H54 (cell line): ENCODE measurements at regions not wholly inside any gene's neighbourhood (a gene's known extent, or its start where the extent isn't known, plus 50 kb on each side); places are given as distances from the start of the nearest gene placed in this dataset.

Experiments
- DNase-seq: peaks from one replicate; pipeline ENCODE4 v3.0.0; 2011; ENCODE audit warnings: low spot score, mixed read lengths; ENCODE audit not compliant: insufficient read length
- FAIRE-seq: peaks from 3 replicates; lab custom pipeline; 2011; peaks lifted over from hg19 to GRCh38; lab: Jason Lieb, UNC
- POLR2A ChIP-seq: IDR thresholded peaks from 2 replicates; pipeline ENCODE4 v1.6.1; 2011; ENCODE audit warnings: low read depth, mild to moderate bottlenecking, low read length

DNA sequence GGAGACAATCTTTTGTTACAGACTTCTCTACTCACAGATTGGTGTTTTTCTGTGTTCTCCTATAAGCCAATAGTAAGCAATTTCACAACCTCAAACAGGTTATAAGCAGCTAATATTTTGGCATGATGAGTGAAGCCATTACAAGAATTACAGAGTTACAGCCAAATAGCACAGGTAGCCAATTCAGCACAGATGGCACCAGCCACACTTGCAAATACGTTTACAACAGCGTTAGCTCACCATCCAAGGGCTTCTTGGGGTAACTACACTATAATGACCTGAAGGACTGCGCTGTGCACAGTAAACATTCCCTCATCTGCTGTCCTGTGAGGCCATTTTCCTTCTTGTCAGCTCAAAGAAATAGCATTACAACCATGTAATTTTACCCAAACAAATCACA, 428.6 kb downstream of the TCERG1L start:
- DNase-seq (no peak), FAIRE-seq (no peak)
- TF ChIP-seq POLR2A = no peak

- FAIRE-seq = no peak
- no peak for TF ChIP-seq POLR2A
- DNase-seq = no peak
These were observed 427.1 kb downstream of the TCERG1L start for GRCh38 chr10:130884456-130884855.

DNA sequence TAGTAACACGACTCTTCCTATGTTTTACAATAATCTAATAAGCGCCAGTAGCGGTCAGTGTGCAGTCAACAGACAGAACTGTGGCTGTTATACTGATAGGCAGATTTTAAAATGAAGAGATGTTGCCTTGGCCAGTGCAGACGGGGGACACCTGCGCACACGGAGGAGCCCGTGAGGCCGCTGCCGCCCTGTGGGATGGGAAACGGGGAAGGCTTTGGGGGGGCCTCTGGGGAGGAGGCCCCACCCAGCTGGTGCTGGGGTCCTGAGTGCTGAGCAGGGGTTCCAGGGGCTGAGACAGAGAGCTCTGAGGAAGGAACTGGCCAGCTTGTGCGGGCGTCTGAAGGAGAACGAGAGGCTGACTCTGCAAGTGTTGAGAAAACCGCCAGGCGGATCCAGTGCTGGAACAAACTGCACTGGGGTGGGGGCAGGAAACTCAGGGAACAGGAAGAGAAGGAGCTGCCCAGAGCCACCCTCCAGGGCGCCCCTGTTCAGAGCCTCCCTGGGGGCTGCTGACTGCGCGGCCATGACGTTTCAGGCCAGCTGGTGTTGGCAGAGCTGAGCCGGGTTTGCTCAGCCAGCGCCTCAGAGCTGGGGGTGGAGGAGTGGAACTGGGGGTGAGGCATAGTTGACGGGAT, 426.4 kb downstream of the TCERG1L start:
- FAIRE-seq (no peak), DNase-seq (no peak)
- no peak for TF ChIP-seq POLR2A

DNA sequence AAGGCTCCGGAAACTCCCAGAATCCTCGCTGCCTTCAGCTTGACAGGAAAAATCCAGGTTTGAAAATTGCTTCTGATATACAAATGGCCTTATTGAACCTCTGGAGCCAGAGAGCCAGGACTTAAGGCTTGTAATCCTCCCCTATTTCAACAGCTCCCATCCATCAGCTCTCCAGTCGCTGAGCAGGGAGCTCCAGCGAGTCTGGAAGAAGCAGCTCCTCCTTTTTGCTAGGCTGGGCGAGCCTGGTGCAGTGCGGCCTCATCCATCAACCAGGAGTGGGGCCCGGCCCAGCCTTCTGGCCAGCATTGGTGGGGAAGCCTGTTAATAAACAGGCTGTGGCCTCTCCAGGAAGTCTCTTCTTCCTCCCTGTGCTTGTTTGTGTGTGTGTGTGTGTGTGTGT, 424.4 kb downstream of the TCERG1L start:
- no peak for DNase-seq
- no peak for TF ChIP-seq POLR2A
- no peak for FAIRE-seq

DNA sequence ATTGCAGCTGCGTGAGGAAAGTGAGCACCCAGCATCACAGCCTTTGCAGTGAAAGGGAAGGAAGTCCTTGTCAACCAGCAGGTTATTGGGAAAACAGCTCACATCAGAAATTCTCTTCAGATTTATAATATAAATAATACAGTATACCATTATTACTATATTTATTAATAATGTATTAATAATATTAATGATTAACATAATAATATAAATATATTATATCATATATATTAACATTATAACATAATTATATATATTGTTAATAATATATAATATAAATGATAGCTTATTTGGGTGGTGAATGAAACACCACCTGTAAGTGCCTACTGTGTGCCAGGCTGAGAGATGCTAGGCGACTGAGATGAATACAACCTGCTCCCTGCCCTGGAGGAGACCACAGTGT, 423.0 kb downstream of the TCERG1L start:
- no peak for TF ChIP-seq POLR2A
- DNase-seq (no peak), FAIRE-seq (no peak)

DNA sequence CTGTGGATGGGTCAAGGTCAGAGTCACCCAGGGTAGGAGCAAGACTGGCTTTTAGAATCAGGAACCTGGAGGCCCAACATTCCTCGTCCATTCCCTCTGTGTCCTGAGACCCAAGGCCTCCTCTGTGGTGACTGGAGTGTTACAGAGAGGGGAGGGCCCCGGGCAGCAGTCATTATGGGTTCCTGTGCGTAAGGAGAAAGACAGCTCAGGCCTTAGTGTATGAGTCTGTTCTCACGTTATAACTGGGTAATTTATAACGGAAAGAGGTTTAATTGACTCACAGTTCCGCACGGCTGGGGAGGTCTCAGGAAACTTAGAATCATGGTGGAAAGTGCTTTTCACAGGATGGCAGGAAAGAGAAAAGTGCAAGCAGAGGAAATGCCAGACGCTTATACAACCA, 422.3 kb downstream of the TCERG1L start:
- no peak for TF ChIP-seq POLR2A
- no peak for FAIRE-seq
- DNase-seq = no peak

DNA sequence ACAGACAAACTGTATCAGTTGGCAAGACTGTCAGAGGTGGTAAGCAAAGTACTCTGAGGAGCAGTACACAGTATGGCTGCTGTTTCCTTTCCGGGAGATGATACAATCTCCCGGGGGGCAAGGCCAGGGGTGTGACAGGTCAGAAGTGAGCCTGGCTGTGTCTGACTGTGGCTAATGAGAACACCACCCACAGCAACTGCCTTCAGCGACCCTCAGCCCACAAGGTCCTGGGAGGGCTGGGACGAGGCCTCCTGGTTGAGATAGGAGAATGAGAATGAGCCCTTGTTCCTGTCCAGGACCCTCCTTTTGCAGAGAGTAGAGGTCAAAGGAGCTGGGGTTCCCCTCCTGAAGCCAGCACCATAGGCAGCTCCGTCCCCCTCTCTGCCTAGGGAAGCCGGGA, 421.7 kb downstream of the TCERG1L start:
- TF ChIP-seq POLR2A = no peak
- no peak for FAIRE-seq
- DNase-seq = no peak

DNA sequence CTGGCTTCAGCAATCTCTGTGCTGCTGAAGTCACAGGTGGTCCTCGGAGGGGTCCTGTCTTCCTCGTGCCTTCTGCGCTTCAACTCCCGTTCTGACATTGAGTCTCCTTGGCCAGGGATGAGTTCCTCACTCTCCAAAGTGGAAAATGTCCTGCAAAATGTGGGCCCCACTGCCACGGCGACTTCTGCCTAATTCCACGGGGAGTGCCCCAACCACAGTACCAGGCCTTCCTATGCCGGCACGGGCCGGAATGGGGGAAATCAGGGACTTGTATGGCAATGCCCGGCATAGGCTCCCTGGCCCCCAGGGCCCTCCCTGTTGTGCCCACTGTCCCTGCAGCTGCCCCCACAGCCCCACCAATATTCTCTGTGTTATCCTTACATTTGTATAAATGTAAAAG, 420.5 kb downstream of the TCERG1L start:
- TF ChIP-seq POLR2A = no peak
- FAIRE-seq = no peak

DNA sequence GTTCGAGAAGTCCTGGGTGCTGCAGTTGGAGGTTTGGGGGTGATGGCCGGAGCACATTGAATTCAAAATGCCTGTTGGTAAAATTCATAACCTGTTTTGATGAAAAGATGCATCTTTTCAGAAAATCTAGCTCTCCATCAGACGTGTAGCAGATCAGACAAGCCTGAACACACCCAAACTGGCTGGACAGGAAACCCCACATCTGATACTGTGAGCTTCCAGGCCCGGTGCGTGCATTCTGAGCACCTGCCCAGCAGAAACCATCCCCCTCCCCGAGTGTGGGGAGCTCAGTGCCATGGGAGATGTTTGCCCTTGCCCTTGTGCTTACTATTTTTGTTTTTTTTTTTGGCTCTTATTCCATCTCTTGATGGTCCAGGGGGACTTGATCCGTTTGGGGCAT, 417.1 kb downstream of the TCERG1L start:
- no peak for FAIRE-seq
- TF ChIP-seq POLR2A = no peak
- no peak for DNase-seq

More for the DNA sequence above, 420.5 kb downstream of the TCERG1L start:
- DNase-seq = no peak

DNA sequence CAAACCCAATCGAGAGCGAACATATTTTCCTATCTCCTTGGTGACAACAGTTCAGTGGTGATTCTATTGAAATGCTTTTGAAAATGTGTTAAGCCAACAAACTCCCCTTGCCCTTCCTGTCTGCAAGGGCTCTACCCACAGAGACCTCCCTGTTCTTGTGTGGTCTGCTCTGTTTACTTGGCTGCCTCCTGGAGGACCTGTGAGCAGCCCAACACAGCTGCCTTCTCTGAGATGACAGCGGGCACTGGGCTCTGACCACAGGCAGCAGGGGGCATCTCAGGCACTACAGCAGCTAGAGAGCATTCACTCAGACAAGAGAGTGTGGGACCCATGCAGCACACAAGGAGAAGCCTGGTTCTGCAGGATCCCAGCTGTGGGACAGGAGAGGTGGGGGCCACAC, 416.4 kb downstream of the TCERG1L start:
- DNase-seq = no peak
- FAIRE-seq = no peak
- no peak for TF ChIP-seq POLR2A

- no peak for DNase-seq
- no peak for FAIRE-seq
- no peak for TF ChIP-seq POLR2A
These were observed 413.7 kb downstream of the TCERG1L start for GRCh38 chr10:130897815-130898214.

DNA sequence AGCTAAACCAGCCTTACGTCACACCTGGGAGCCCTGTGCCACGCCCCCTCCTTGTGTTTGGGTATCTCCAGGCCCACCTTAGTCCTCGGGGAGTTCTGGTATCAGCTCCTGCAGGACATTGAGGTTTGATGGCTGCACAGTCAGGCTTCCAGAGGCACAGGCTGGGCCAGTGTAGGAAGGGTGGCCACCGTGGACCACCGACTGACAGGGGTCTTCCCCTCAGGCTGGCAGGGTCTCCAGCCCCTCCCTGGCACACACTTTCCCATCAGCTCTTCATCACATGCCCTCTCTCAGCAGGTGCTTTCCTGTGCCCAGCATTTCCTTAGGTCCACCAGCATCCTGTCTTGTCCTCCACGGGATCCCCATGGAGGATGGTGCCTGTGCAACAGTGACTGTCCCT, 413.1 kb downstream of the TCERG1L start:
- FAIRE-seq = no peak
- no peak for DNase-seq
- no peak for TF ChIP-seq POLR2A

GRCh38 chr10:130899856-130900255, 411.7 kb downstream of the TCERG1L start:
- no peak for FAIRE-seq
- no peak for DNase-seq
- no peak for TF ChIP-seq POLR2A

DNA sequence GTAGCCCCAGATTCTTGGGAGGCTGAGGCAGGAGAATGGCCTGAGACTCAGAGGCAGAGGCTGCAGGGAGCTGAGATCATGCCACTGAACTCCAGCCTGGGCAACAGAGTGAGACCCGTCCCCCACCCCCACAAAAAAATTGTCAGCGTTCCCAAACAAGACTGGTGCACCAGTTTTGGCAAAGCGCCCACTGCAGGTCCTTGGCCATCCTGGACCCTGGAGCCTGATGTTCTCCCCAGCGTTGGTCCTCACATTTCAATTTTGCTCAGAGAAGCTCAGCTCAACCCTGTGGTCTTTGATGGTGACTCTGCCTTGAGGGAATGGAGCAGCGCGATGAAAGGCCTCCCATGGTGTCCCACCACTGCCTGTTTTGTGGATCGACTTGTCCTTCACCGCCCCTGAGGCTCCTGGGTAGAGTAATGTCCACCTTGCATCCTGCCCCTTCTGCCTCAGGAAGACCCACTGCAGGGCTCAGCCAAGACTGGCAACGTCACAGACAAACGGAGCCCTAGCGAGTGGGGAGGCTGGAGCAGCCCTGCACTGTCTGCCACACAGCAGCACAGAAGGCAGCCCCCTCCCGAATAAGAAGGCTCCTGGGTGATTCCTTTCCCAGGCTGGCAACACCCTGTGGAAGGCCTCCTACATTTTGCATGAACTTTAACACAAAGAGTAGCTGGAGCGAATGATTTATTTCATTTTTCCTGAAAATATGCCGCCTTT, 410.9 kb downstream of the TCERG1L start:
- FAIRE-seq (no peak), DNase-seq (no peak)
- TF ChIP-seq POLR2A = no peak
